ENCODE measurements at regions not wholly inside any gene's neighbourhood (a gene's known extent, or its start where the extent isn't known, plus 50 kb on each side); places are given as distances from the start of the nearest gene placed in this dataset.

GRCh38 chr13:58542530-58542929 is 911.0 kb downstream of the PCDH17 start:
- TF ChIP-seq CTCF (conservative IDR thresholded peaks at IDR 0.05) (no peak), EZH2 (IDR thresholded peaks at IDR 0.05; ENCODE audit: low read depth) (no peak)
